A549 (cell line): ENCODE measurements at regions not wholly inside any gene's neighbourhood (a gene's known extent, or its start where the extent isn't known, plus 50 kb on each side); places are given as distances from the start of the nearest gene placed in this dataset.

Source experiments
- ATAC-seq, 2 experiments: fragments of 200-7000 bp in 1 of 2; fragments of >200 bp in 1 of 2; cut with Nextera tagmentation in 1 of 2; cut with Tn5 transposase in 1 of 2; 3 replicates each; pipeline versions ENCODE4 v1.8.0 to v1.9.1; 2018 to 2020; ENCODE audit warnings: mild to moderate bottlenecking in 1 of 2, moderate library complexity in 1 of 2
- CTCF ChIA-PET: fragments of 300-600 bp; sonication (Branson Sonifier 250); formaldehyde crosslinking; extraction: SDS; loops from one replicate; lab custom pipeline; 2021; ENCODE audit warnings: antibody characterized with exemption, inconsistent platforms; lab: Yijun Ruan, JAX
- POLR2A ChIA-PET: fragments of 350-600 bp; formaldehyde crosslinking; extraction: SDS; loops from one replicate; lab custom pipeline; 2021; ENCODE audit warnings: antibody characterized with exemption, inconsistent platforms; lab: Yijun Ruan, JAX
- DNase-seq, 2 experiments: peaks; one replicate each; pipeline versions ENCODE4 v3.0.0 to v3.0.0-alpha.2; 2011 to 2016; ENCODE audit warnings: low read depth in 1 of 2, low spot score in 1 of 2
- FAIRE-seq: peaks from 2 replicates; lab custom pipeline; 2011; peaks lifted over from hg19 to GRCh38; lab: Jason Lieb, UNC
- H3K27ac ChIP-seq, 2 experiments: fragments of >200 bp; sonication (Bioruptor Twin); formaldehyde crosslinking; 3 replicates each; pipeline ENCODE4 v1.5.1; 2016 to 2017
- H3K4me1 ChIP-seq: fragments of >200 bp; sonication (Bioruptor Twin); formaldehyde crosslinking; 3 replicates; pipeline ENCODE4 v1.6.1; 2016
- H3K4me2 ChIP-seq: fragments of >200 bp; sonication (Bioruptor Twin); formaldehyde crosslinking; 3 replicates; pipeline ENCODE4 v1.6.1; 2016
- H3K4me3 ChIP-seq: fragments of >200 bp; sonication (Bioruptor Twin); formaldehyde crosslinking; 3 replicates; pipeline ENCODE4 v1.5.1; 2016
- H3K9me3 ChIP-seq: fragments of >200 bp; sonication (Bioruptor Twin); formaldehyde crosslinking; 3 replicates; pipeline ENCODE4 v1.6.1; 2016
- ATOH8 ChIP-seq: fragments of 250-450 bp; sonication (Bioruptor Pico); IDR thresholded peaks from 2 replicates; pipeline ENCODE4 v1.5.0; 2020; ENCODE audit warnings: low read depth, mild to moderate bottlenecking, moderate library complexity
- BHLHE40 ChIP-seq: IDR thresholded peaks from 2 replicates; pipeline ENCODE4 v1.6.1; 2012; ENCODE audit warnings: low read depth, low read length, inconsistent platforms
- CBX2 ChIP-seq: fragments of 200-600 bp; sonication (generic); IDR thresholded peaks from 2 replicates; pipeline ENCODE4 v1.6.1; 2016; ENCODE audit warnings: low read depth, mild to moderate bottlenecking, borderline replicate concordance
- CHD2 ChIP-seq: fragments of 150-350 bp; IDR thresholded peaks from 2 replicates; pipeline ENCODE4 v1.6.1; 2014; ENCODE audit warnings: low read length; ENCODE audit not compliant: partially characterized antibody
- EHF ChIP-seq: fragments of 250-450 bp; sonication (Bioruptor Pico); IDR thresholded peaks from 2 replicates; pipeline ENCODE4 v1.5.0; 2020; ENCODE audit warnings: mild to moderate bottlenecking
- ELK1 ChIP-seq: fragments of 150-350 bp; IDR thresholded peaks from 2 replicates; pipeline ENCODE4 v1.6.1; 2014; ENCODE audit warnings: low read depth, mild to moderate bottlenecking, low read length
- ESRRA ChIP-seq: fragments of 150-350 bp; IDR thresholded peaks from 2 replicates; pipeline ENCODE4 v1.6.1; 2014; ENCODE audit warnings: mild to moderate bottlenecking, low read length, borderline replicate concordance
- FOSL2 ChIP-seq, 2 experiments: fragments of 450-650 bp in 1 of 2; fragments of >200 bp in 1 of 2; sonication (Bioruptor Twin) in 1 of 2; formaldehyde crosslinking; IDR thresholded peaks; 2 replicates each; pipeline versions ENCODE4 v1.5.0 to v1.6.1; 2016 to 2020; ENCODE audit warnings: mild to moderate bottlenecking in 1 of 2, moderate library complexity in 1 of 2
- HDAC2 ChIP-seq: fragments of 200-600 bp; sonication (generic); IDR thresholded peaks from 2 replicates; pipeline ENCODE4 v1.6.1; 2016
- HEYL ChIP-seq: fragments of 250-450 bp; sonication (Bioruptor Pico); IDR thresholded peaks from 2 replicates; pipeline ENCODE4 v1.8.0; 2021; ENCODE audit warnings: mild to moderate bottlenecking, moderate library complexity
- HOXA7 ChIP-seq: fragments of 250-450 bp; sonication (Bioruptor Pico); IDR thresholded peaks from 2 replicates; pipeline ENCODE4 v1.5.0; 2020; ENCODE audit warnings: mild to moderate bottlenecking, moderate library complexity
- HOXB13 ChIP-seq: fragments of 250-450 bp; sonication (Bioruptor Pico); IDR thresholded peaks from 2 replicates; pipeline ENCODE4 v1.5.0; 2020; ENCODE audit warnings: low read depth, mild to moderate bottlenecking, moderate library complexity
- KDM5A ChIP-seq: fragments of 200-600 bp; sonication (generic); IDR thresholded peaks from 2 replicates; pipeline ENCODE4 v1.6.1; 2016; ENCODE audit warnings: antibody characterized with exemption, mild to moderate bottlenecking
- MAZ ChIP-seq: fragments of 150-350 bp; IDR thresholded peaks from 2 replicates; pipeline ENCODE4 v1.6.1; 2014; ENCODE audit warnings: antibody characterized with exemption, low read depth, low read length, borderline replicate concordance
- NFE2L2 ChIP-seq: fragments of 150-350 bp; conservative IDR thresholded peaks from 2 replicates; pipeline ENCODE4 v1.6.1; 2014; ENCODE audit warnings: low read length
- NPAS2 ChIP-seq: fragments of 250-450 bp; sonication (Bioruptor Pico); IDR thresholded peaks from 2 replicates; pipeline ENCODE4 v1.8.0; 2022; ENCODE audit warnings: mild to moderate bottlenecking, moderate library complexity, borderline replicate concordance
- POLR2A ChIP-seq: IDR thresholded peaks from 2 replicates; pipeline ENCODE4 v1.6.1; 2012; ENCODE audit warnings: mild to moderate bottlenecking, low read length
- POLR2AphosphoS2 ChIP-seq: conservative IDR thresholded peaks from 2 replicates; pipeline ENCODE4 v1.6.1; 2012; ENCODE audit warnings: low read length, improper control_type of control experiment, inconsistent platforms
- SREBF2 ChIP-seq: fragments of 450-650 bp; IDR thresholded peaks from 2 replicates; pipeline ENCODE4 v1.6.1; 2014; ENCODE audit warnings: mild to moderate bottlenecking, moderate library complexity
- TFCP2L1 ChIP-seq: fragments of 250-450 bp; sonication (Bioruptor Pico); IDR thresholded peaks from 2 replicates; pipeline ENCODE4 v1.5.0; 2021; ENCODE audit warnings: mild to moderate bottlenecking
- ZSCAN20 ChIP-seq: fragments of 250-450 bp; sonication (Bioruptor Pico); IDR thresholded peaks from 2 replicates; pipeline ENCODE4 v1.8.0; 2022; ENCODE audit warnings: mild to moderate bottlenecking, moderate library complexity
- WGBS: methylation state at CpG from one replicate; pipeline ENCODE4 v1.1.6; 2017; ENCODE audit errors: missing lambda C conversion rate; 5-methylcytosine and 5-hydroxymethylcytosine counted together
- TF ChIP-seq, protein P1 (sequence below): fragments of 200-600 bp; sonication (generic); IDR thresholded peaks from 2 replicates; pipeline ENCODE4 v1.6.1; 2016; ENCODE audit warnings: antibody characterized with exemption, mild to moderate bottlenecking, moderate library complexity
- TF ChIP-seq, protein P2 (sequence below): IDR thresholded peaks from 2 replicates; pipeline ENCODE4 v1.6.1; 2012; ENCODE audit warnings: low read depth, borderline replicate concordance
- TF ChIP-seq, protein P3 (sequence below): fragments of >200 bp; sonication (Bioruptor Twin); formaldehyde crosslinking; IDR thresholded peaks from 2 replicates; pipeline ENCODE4 v1.6.1; 2016

- Histone ChIP-seq H3K4me1 (peaks cover 13% of the 10 kb centered on the region), H3K4me3 (no peak overlapping the region), H3K27ac (no peak overlapping the region), H3K4me2 (no peak overlapping the region), H3K9me3 (no peaks in the 10 kb centered on the region)
- CTCF ChIA-PET = interaction anchor here (0.9 kb wide), 1 partner anchor 232 kb away, joined by 3 read pairs; no protein-coding TSS in a partner anchor
- FAIRE-seq (no peak), ATAC-seq (no peak), DNase-seq (no peak)
- TF ChIP-seq HDAC2 (no peak), NFE2L2 (no peak), SREBF2 (no peak), MAZ (no peak), KDM5A (no peak), HOXA7 (CRISPR knock-in tag) (no peak), FOSL2 (IDR thresholded peaks at IDR 0.05) (no peak), FOSL2 (CRISPR knock-in tag; IDR thresholded peaks at IDR 0.05) (no peak), POLR2A (no peak), EHF (CRISPR knock-in tag) (no peak), HOXB13 (CRISPR knock-in tag) (no peak)
- POLR2A ChIA-PET = no interaction called here
- WGBS = 82% methylated on average over 11 of the region's 11 CpGs
Observed at GRCh38 chr21:38989379-38989744, 183.6 kb downstream of the ETS2 start.

GRCh38 chr21:38988509-38989378 lies 183.0 kb downstream of the ETS2 start:
- ATAC-seq (no peak), FAIRE-seq (no peak)

GRCh38 chr21:38987633-38988508 lies 182.1 kb downstream of the ETS2 start:
- WGBS = 70% methylated on average over 12 of the region's 12 CpGs
- DNase-seq (no peak), ATAC-seq (no peak), FAIRE-seq (no peak)
- Histone ChIP-seq H3K4me3 (no peak overlapping the region), H3K4me1 (peaks cover under 1% of the 10 kb centered on the region; the same call in 2 of the 3 replicates), H3K27ac (no peak overlapping the region), H3K4me2 (no peak overlapping the region), H3K9me3 (no peaks in the 10 kb centered on the region)
- ChIA-PET POLR2A (interaction anchor here (0.5 kb wide), 1 partner anchor 180 kb away, joined by 7 read pairs; no protein-coding TSS in a partner anchor), CTCF (interaction anchor here (0.9 kb wide), 1 partner anchor 78 kb away, joined by 5 read pairs; no protein-coding TSS in a partner anchor)
- TF ChIP-seq NPAS2 (CRISPR knock-in tag) (no peak), ATOH8 (CRISPR knock-in tag) (no peak), POLR2AphosphoS2 (no peak), ZSCAN20 (CRISPR knock-in tag) (no peak), KDM5A (no peak), HOXB13 (CRISPR knock-in tag) (no peak), ELK1 (no peak), BHLHE40 (no peak), TFCP2L1 (CRISPR knock-in tag) (no peak), HEYL (no peak)
- TF ChIP-seq, protein P1, sequence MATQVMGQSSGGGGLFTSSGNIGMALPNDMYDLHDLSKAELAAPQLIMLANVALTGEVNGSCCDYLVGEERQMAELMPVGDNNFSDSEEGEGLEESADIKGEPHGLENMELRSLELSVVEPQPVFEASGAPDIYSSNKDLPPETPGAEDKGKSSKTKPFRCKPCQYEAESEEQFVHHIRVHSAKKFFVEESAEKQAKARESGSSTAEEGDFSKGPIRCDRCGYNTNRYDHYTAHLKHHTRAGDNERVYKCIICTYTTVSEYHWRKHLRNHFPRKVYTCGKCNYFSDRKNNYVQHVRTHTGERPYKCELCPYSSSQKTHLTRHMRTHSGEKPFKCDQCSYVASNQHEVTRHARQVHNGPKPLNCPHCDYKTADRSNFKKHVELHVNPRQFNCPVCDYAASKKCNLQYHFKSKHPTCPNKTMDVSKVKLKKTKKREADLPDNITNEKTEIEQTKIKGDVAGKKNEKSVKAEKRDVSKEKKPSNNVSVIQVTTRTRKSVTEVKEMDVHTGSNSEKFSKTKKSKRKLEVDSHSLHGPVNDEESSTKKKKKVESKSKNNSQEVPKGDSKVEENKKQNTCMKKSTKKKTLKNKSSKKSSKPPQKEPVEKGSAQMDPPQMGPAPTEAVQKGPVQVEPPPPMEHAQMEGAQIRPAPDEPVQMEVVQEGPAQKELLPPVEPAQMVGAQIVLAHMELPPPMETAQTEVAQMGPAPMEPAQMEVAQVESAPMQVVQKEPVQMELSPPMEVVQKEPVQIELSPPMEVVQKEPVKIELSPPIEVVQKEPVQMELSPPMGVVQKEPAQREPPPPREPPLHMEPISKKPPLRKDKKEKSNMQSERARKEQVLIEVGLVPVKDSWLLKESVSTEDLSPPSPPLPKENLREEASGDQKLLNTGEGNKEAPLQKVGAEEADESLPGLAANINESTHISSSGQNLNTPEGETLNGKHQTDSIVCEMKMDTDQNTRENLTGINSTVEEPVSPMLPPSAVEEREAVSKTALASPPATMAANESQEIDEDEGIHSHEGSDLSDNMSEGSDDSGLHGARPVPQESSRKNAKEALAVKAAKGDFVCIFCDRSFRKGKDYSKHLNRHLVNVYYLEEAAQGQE = no peak

More at GRCh38 chr21:38988509-38989378, 183.0 kb downstream of the ETS2 start:
- ChIA-PET POLR2A (interaction anchor here (0.5 kb wide), 1 partner anchor 181 kb away, joined by 7 read pairs; no protein-coding TSS in a partner anchor), CTCF (interaction anchor here (0.9 kb wide), 1 partner anchor 77 kb away, joined by 5 read pairs; no protein-coding TSS in a partner anchor)
- H3K9me3 ChIP-seq = no peaks in the 10 kb centered on the region
- H3K27ac ChIP-seq = no peak overlapping the region
- H3K4me3 ChIP-seq = no peak overlapping the region
- no peak overlapping the region for H3K4me2 ChIP-seq
- TF ChIP-seq HOXB13 (CRISPR knock-in tag) (no peak), CBX2 (no peak), BHLHE40 (no peak), SREBF2 (no peak), POLR2AphosphoS2 (no peak), CHD2 (no peak), MAZ (no peak), ESRRA (no peak)
- TF ChIP-seq, protein P2, sequence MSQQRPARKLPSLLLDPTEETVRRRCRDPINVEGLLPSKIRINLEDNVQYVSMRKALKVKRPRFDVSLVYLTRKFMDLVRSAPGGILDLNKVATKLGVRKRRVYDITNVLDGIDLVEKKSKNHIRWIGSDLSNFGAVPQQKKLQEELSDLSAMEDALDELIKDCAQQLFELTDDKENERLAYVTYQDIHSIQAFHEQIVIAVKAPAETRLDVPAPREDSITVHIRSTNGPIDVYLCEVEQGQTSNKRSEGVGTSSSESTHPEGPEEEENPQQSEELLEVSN = no peak
- TF ChIP-seq, protein P3, sequence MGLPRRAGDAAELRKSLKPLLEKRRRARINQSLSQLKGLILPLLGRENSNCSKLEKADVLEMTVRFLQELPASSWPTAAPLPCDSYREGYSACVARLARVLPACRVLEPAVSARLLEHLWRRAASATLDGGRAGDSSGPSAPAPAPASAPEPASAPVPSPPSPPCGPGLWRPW = no peak
- WGBS = 74% methylated on average over 26 of the region's 29 CpGs
- DNase-seq = no peak
- peaks cover 9% of the 10 kb centered on the region for H3K4me1 ChIP-seq
